ENCODE measurements at regions not wholly inside any gene's neighbourhood (a gene's known extent, or its start where the extent isn't known, plus 50 kb on each side); places are given as distances from the start of the nearest gene placed in this dataset.

DNA sequence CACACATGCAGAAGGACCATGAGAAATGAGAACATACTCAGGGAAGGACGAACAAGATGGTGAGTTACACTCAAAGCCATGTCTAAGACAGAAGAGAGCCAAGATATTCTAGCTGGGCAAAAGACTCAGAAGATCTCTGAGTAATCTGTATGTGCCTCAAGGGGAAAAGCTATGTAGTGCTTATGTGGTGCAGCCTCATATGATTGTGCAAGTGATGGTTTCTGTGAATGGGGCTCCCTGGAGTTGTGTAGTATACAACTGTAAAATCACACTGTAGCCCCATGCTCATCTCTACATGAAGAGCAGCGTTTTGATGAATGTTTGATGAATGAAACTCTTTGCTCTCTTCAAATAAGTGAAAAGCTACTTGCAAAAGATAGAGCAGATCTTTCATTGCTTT, 57.5 kb downstream of the OSR1 start:
- DNase-seq, result no peak
- intact Hi-C loops (cut with DNase I), result no loop called here

DNA sequence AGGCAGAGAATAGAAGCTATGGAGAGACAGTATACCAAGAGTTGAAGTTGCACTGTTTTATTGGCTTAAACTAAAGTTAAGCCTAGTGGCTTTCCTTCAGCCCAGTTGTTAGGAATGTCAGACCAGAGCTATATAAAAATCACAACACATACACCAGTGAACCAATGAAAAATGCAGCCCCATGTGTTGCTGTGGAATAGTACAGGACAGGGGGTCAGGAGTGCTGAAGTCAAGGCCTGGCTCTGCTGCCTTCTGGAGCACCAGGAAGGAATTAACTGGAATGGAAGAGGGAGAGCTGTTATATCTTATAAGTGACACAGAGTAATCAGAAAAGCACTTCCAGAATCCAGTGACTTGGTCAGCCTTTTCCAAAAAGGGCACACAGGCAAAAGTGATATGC, 58.9 kb downstream of the OSR1 start:
- no peak for DNase-seq
- intact Hi-C loops (cut with DNase I), result no loop called here

DNA sequence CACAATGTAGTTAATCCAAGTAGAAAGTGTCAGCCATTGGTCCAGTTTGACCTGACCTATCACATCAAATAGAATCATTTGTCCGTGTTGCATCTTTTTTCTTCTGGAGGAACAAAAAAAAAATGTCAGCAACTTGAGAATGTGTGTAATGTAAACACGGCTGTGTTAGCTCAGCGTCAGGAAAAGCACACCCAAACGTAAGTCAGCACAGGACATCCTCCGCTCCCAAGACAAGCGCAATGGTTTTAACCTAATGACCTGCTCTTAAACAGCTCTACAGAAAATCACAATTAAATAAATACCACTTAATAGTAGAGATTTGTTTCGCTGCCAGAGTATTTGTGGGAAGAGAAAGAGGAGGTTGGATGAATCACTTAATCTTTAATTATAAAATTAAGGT, 59.4 kb downstream of the OSR1 start:
- no peak for DNase-seq
- intact Hi-C loops (cut with DNase I), result no loop called here

DNA sequence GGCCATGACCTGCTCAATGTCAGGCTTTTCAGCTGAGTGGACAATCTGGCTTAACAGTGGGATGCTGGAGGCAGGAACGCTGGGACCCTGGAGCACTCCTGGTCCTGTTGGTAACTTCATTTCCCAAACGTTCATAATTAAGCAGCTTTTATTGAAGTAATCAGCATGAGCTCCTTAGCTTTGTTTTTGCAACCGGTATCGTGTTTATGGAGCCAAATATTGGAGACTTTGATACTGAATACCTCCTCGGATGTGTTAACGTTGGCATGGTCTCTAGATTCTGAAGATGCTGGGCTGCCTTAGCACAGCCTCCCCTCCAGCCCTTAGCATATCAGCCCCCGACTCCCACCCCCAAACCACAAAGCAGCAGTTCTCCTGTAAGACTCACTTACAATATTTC, 60.7 kb downstream of the OSR1 start:
- DNase-seq, result no peak

DNA sequence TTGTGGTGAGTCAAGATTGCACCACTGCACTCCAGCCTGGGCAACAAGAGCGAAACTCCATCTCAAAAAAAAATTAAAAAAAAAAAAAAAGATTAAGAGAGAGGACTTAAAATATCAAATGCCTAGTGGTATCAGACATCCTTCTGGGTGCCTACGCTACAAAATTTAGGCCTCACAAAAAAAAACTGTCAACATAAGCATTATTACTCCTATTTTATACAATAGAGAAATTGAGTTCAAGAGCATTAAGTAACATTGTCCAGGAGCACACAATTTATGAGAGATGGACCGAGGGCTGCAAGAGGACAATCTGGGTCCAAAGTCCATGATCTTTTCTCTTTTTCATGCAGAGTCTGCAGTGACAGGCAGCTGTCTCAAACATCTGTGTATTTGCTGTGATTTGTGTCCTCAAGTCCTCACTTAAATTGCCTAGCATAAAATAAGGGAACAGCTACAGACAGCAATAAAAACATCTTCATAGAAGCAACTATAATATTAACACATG, 62.4 kb downstream of the OSR1 start:
- no peak for DNase-seq
- intact Hi-C loops (cut with DNase I), result no loop called here

More for the DNA sequence above, 60.7 kb downstream of the OSR1 start:
- intact Hi-C loops (cut with DNase I), result no loop called here

DNA sequence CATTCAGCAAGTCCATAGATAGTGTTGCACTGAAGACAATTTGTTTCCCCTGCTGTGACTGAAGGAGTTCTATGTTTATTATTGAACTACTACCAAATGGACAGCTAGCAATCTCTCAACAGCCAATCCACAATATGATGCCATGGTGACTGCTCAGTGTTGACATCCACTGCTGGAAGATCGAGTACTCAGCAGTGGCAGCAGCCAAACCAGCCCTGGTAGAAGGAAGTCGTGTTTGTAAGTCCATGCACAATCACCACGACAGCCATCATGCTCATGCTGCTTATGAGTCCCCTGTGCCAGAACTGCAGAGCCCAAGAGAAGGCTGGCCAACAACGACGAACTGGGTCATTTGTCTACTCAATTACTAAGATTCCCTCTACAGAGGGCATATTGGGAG, 66.4 kb downstream of the OSR1 start:
- no peak for DNase-seq
- intact Hi-C loops (cut with DNase I), result no loop called here

DNA sequence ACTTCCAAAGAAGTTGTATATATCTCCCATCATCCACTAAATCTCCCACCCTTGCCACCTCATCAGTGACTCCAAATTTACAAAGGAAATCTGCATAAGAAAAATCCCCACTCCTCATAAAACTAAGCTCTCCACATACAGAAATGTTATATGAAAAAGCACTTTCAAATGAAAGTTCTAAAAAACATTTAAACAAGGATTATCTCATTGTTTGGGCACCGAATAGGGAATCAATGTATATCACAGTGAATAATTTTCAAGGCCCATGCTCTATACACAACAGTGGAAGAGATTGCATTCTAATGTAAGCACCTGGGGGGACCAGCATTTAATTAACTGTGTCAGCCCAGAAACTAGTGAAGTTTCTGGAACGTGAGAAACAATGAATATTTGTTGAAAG, 70.1 kb downstream of the OSR1 start:
- intact Hi-C loops (cut with DNase I), result no loop called here
- no peak for DNase-seq

DNA sequence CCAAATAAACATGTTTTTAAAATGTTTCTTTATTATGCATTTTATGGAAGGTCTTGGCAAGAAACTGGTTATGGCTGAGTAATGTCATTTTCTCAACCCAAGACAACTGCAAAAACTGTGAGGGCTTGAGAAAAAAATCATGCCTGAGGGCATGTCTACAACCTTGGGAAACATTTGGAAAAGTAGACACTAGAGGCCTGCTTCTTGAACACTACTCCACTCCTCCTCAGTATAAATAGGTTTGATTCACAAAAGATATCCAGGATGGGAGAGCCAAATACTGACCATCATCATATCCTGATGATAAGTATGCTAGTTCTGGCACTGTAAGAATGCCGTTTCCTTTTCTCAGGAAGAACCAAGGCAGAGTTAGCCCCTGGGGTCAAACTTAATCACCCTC, 71.1 kb downstream of the OSR1 start:
- DNase-seq, result no peak
- intact Hi-C loops (cut with DNase I), result no loop called here

DNA sequence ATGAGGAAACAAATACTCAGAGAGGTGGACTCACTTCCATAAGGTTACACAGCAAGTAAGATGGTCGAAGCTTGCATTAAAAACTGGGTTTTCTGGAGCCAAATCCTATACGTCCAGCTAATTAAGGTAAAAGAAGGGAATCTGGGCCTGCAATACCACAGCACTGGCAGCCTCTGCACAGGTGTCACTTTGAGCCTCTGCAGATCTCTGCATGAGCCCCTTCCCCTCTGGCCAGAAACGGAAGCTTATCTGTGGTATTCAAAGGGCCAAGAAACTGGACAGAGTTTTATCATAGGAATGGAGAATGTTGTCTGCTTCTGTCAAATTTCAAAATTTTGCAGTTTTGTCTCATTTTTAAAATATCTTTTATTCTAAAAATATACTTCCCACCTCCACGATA, 76.1 kb downstream of the OSR1 start:
- intact Hi-C loops (cut with DNase I), result no loop called here
- no peak for DNase-seq

DNA sequence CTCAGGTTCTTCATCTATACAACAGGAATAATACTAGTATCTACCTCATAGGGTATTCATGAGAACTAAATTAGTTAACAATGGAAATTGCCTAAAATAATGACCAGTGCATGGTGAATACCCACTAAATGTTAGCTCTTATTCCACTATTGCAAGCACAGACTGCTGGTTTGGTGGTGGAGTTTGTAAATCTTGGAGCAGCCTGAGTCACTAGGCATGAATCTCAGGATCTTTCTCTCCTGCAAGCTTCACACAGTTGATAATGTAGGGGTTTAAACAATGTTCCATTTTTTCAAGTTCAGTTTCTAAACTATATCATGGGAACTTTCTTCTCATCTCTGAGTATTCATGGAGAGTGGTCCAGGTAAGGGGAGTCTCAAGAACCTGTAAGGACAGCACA, 84.0 kb downstream of the OSR1 start:
- intact Hi-C loops (cut with DNase I), result no loop called here
- DNase-seq, result no peak

DNA sequence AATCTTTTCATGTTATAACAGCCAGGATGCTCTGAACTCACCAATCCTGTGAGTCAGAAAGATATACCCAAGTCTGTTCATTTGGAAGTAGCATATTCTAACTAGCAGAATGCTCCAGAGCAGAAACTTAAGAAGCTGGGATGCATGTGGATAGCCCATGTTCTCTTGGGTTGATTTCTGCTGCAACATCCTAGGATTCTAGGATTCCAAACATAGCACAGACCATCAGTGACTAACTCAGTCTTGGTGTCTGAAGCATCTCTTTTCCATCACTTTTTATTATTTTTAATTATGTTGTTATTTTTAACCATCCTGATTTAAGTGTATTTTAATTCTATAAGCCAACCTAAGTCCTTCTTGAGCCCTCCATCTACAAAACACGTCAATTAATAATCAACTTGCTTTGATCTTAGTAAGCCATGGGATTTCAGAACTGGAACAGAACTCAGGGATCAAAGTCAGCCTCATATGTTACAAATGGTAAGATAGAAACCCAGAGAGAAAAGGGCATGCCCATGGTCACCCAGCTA, 85.4 kb downstream of the OSR1 start:
- intact Hi-C loops (cut with DNase I), result no loop called here
- no peak for DNase-seq

DNA sequence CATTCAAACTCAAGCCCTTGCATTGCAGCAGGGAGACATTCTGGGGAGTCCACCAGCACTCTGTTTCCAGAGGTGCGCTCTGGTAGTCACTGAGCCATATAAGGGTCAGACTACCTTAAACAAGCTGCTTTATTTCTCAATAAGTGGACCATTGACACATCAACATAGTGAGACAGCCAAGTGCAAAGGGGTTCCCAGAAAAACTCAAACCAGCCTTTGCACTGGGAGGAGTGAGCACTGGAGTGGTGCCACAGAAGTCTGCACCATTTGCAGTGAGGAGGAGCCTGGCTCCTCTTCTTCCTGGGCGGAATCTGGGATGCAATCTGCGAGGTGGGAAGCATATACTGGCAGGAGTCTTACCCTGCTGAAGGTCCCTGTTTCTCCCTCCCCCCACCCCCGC, 86.4 kb downstream of the OSR1 start:
- DNase-seq, result no peak
- intact Hi-C loops (cut with DNase I), result no loop called here

DNA sequence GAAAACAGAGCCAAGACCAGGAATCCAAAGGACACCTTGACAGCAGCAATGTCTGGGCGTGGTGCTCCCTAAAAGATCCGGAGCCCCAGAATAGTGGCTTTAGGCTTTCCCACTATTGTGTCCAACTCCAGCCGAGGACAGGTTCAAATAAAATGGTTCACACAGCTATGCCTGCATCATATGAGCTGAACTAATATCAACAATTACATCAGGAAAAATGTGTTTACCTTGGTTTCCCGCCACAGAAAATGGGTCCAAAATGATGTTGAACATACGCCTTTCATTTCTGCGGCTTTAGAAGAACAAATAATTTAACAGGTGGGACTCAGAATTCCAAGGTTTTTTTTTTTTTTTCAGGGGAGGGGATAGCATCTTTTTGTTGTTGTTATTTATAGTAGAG, 93.6 kb downstream of the OSR1 start:
- intact Hi-C loops (cut with DNase I), result no loop called here
- no peak for DNase-seq

DNA sequence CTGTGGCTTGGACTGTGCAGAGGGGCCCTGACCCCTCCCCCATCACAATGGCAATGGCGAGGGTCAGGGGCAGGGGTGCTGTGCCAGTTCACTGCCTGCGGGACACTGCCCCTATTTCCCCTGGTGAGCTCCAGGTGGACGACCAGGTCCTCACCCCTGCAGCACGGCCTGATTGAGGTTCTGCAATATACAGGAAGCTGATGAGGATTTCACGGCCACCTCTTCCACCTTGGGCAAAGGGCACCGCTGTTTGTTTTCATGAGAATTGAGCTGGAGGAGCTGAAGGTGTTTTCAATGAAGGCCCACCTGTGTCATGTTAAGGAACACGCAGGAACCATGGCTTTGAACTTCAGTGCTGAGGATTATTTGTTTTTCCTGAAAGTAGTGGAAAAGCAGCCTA, 96.3 kb downstream of the OSR1 start:
- DNase-seq, result no peak

DNA sequence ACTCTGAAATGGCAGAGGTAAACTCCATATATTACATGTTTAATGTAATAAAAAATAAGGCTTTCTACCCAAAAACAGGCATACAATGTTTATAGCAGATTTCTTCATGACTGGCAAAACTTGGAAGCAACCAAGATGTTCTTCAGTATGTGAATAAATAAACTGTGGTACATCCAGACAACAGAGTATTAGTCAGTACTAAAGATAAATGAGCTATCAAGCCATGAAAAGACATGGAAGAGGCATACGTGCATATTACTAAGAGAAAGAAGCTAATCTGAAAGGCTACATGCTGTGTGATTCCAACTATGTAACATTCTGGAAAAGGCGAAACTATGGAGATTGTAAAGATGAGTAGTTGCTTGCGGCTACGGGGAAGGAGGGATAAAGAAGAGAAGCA, 97.4 kb downstream of the OSR1 start:
- intact Hi-C loops (cut with DNase I), result no loop called here

More for the DNA sequence above, 96.3 kb downstream of the OSR1 start:
- intact Hi-C loops (cut with DNase I), result no loop called here

DNA sequence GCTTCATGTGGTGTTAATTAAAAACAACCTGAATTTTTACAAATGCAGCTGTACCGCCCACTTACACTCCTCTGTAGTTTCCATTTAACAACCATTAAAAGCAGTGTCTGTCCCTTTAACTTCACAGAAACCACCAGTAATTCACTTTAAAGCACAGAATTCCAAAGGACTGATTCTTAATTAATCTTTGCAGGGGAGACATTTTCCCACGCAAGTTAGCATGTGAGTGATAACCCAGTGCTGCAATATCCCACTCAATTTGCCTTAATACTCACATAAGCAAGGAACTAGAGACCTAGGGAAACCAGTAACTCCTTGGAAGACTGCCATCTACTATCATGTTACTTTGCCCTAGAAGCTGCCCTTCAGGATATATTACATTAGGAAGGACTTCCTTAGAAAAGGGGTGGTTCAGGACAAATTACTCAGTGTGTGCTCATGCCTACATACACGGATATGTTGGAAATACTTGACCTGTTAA, 102.3 kb downstream of the OSR1 start:
- peak in 9 of 42 donors; percentile 15 to 52 (median 28) for DNase-seq
- intact Hi-C loops (cut with DNase I), result no loop called here

More for the DNA sequence above, 97.4 kb downstream of the OSR1 start:
- DNase-seq, result no peak

DNA sequence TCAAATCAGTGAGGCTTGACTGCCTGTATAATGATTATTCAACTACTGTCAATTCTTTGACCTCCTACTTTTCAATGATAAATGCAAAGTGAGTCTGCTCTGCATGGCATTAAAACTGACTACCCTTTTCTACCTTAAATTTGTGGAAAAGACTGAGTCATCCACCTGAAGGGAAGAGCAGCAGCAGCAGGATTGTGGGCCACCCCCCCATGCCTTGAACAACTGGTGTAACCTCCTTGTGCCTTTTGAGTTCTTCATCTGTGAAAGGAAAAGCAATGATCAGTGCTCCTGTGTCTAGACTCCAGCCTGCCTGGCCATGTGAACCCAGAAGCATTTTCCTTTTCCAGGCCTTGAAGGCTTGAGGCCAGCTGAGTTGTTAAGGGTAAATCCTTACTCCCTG, 102.9 kb downstream of the OSR1 start:
- peak in 37 of 42 donors; percentile 11 to 81 (median 40) for DNase-seq
- intact Hi-C loops (cut with DNase I), result no loop called here

DNA sequence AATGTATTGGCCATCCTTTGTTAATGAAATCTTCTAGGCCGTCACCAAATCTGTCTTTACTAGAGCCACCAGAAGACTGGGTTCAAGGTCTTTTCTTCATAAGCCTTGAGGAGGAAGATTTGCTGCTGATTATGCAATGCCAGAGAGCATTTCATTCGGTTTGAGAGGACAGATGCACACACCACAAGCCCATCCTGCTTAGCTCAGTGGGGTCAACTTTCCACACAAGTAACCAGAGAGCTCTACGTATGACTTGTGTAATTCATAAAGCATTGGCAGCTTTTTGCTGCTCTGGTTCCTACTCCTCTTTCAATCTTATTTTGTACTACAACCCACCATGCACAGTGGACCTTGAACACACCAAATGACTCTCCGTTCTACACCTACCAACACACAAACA, 106.9 kb downstream of the OSR1 start:
- intact Hi-C loops (cut with DNase I), result no loop called here
- no peak for DNase-seq

DNA sequence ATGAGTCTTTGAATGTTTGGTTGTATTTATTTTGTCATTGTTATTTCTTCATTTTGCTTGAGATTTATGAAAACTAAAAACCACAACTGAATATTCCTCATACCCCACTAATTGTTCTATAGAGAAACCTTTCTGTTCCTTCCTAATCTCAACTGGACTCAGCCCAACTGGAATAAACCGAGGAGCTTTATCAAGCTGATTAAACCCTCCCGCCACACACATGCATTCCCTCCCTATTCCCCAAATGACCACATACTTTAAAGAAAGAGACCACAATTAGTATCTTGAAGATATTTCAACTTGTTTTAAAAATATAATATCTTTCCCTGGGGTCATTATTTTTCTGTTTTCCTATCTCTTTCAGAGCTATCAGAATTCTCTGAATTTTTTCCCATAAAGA, 107.5 kb downstream of the OSR1 start:
- no peak for DNase-seq
- intact Hi-C loops (cut with DNase I), result no loop called here

DNA sequence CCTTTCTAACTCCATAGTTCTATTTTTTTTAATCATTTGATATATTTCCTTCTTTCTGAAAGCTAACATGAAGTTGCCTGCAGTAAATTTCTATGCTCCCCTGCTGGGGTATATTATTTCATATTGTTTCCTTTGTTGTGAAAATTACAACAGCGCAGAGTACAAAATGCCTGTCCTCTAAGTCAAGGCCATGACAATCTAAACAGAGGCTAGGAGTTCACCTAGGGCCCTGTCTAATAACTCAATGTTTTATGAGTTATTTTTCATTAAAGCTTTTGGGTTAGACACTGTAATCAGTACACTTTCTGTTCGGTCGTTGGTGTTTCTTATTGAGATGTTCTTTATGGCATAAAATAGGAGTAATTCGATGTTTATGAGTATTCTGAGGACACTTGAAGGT, 111.2 kb downstream of the OSR1 start:
- DNase-seq, result no peak
- intact Hi-C loops (cut with DNase I), result no loop called here

DNA sequence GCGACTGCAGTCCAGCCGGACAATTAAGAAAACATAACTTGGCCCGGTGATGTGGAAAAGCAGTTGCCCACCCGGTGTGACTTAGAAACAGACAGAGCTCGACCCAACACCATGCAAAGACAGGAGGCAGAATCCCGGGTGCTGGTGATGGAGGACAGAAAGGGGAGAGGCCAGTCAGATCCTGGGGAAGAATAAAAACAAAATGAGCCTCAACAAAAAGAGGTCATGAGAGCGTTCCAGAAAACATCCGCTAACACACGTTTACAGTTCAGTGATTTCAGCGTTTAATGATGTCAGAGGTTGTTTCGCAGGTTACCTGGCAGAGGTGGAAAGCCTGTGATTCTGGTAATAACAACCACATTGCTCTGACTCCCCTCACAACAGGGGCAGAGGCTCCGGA, 111.9 kb downstream of the OSR1 start:
- DNase-seq, result no peak
- intact Hi-C loops (cut with DNase I), result no loop called here
